Heart right ventricle (tissue), 16 donors: ENCODE measurements at regions not wholly inside any gene's neighbourhood (a gene's known extent, or its start where the extent isn't known, plus 50 kb on each side); places are given as distances from the start of the nearest gene placed in this dataset.

Source experiments
- ATAC-seq, 8 donors: fragments of 200-7000 bp; cut with Tn5 transposase; one replicate each; pipeline ENCODE4 v1.9.1; 2020; ENCODE audit warnings: mild to moderate bottlenecking in 8 of 8, moderate library complexity in 8 of 8, moderate number of reproducible peaks in 1 of 8
- DNase-seq, 2 donors: peaks; one replicate each; pipeline ENCODE4 v3.0.0-alpha.2; 2020
- H3K27ac ChIP-seq, 10 donors: fragments of 200-600 bp; sonication (generic) in 2 of 10; one replicate each; pipeline versions ENCODE4 v1.5.0 to v1.8.0; 2020 to 2022; ENCODE audit warnings: mild to moderate bottlenecking in 3 of 10
- H3K27me3 ChIP-seq, 7 donors: fragments of 200-600 bp; one replicate each; pipeline ENCODE4 v1.8.0; 2021 to 2022; ENCODE audit warnings: mild to moderate bottlenecking in 2 of 7
- H3K36me3 ChIP-seq, 9 donors: fragments of 200-600 bp; sonication (generic) in 1 of 9; one replicate each; pipeline versions ENCODE4 v1.5.0 to v1.8.0; 2020 to 2022; ENCODE audit warnings: mild to moderate bottlenecking in 2 of 9
- H3K4me1 ChIP-seq, 9 donors: fragments of 200-600 bp; sonication (generic) in 1 of 9; one replicate each; pipeline versions ENCODE4 v1.5.0 to v1.8.0; 2020 to 2022; ENCODE audit warnings: mild to moderate bottlenecking in 4 of 9
- H3K4me3 ChIP-seq, 10 donors: fragments of 200-600 bp; sonication (generic) in 2 of 10; one replicate each; pipeline versions ENCODE4 v1.5.0 to v1.8.0; 2020 to 2022; ENCODE audit warnings: mild to moderate bottlenecking in 7 of 10, moderate library complexity in 2 of 10
- H3K9me3 ChIP-seq, 11 donors: fragments of 200-600 bp in 10 of 11; sonication (generic) in 2 of 11; one replicate each; pipeline versions ENCODE4 v1.5.0 to v1.8.0; 2013 to 2022; ENCODE audit warnings: mild to moderate bottlenecking in 2 of 11, control low read depth in 1 of 11, moderate library complexity in 1 of 11
- WGBS, 2 donors: extraction: QIAGEN DNeasy Blood & Tissue Kit; methylation state at CpG; one replicate each; pipeline ENCODE4 v1.1.7; 2013; ENCODE audit warnings: inconsistent platforms in 1 of 2; 5-methylcytosine and 5-hydroxymethylcytosine counted together
- intact Hi-C, 10 donors: fragments of 100-400 bp; cut with DNase I; formaldehyde crosslinking; loops; one replicate each; pipeline versions ENCODE4 v1.11.1 to v1.14.2; 2022
- TF ChIP-seq, protein P1 (sequence below), 9 donors: fragments of 200-600 bp; sonication (generic) in 2 of 9; IDR thresholded peaks; one replicate each; pipeline versions ENCODE4 v1.5.0 to v1.8.0; 2021 to 2022; ENCODE audit warnings: antibody characterized with exemption in 9 of 9, mild to moderate bottlenecking in 5 of 9, moderate library complexity in 1 of 9
- donor health status: Arrhythmogenic right ventricular cardiomyopathy.
- donor health status: ischemic (EF 13 %, LVEDD 7.1; RV severe dilation, severe dysfunction).
- donor health status: healthy with polysubstance abuse.
- donor health status: DM: no; HTN: yes; CAD: no.
- donor health status: DM: no; HTN: no; CAD: no.
- donor health status: ischemic (EF 25% LVEDD 6.9; RV normal size, moderate dysfunction).
- donor health status: ischemic (EF 25% LVEDD 5.7; RV mildly dilated, moderate dysfunction).
- donor health status: healthy.
- donor health status: DM: yes; HTN: yes; CAD: no.
- donor health status: Ischemic cardiomyopathy.
- donor health status: ischemic (EF 35%, LVEDD 5.7; RV mildly dilated, moderate dysfunction).
- donor health status: nonischemic (EF 11% LVEDD 7.7; RV severe dilation, severe dysfunction).
- donor health status: DM: yes; HTN: yes; CAD: no.
- donor health status: PGD.
- donor health status: ischemic (EF 29% LVEDD 5.4; RV normal size, mild dysfunction).
- donor health status: nonischemic (EF 23%, LVEDD 6.1; RV moderate dilation, normal function).

DNA sequence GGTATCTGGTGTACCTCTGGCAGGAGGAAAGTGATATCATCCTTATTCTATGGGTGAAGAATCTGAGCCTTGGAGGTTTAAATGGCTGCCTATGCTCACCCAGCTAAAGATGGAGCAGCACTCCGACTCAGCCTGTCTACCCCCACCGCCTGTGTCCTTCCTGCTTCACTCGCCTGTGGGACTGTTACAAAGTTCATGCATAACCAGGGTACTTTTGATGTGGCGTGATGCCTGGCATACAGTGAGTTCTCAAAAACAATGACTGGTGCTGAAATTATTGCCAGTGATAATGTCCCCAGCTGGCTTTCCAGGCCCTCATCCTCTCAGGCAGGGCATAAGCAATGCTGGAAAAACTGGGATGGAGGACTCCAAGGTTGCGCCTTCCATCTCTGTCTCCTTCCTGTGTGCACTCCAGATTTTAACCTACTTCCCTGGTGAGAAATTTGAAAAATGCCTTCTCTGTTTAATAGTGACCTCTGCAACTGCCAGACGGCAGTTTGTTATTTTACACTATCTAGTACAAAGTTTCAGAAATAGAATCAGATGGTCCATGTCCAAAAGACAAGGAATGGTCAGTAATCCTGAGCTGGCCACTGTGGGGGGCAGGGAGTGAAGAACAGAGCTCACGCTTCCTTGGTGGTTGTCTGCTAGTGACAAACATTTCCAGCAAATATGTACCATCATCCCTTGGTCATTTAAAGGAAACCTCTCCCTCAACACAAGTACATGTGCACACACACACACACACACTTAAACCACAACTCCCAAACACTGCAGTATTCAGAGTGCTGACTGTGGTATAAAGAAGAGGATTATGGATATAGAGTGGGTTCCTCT is 86.5 kb upstream of the NMNAT3 start:
- TF ChIP-seq, protein P1, sequence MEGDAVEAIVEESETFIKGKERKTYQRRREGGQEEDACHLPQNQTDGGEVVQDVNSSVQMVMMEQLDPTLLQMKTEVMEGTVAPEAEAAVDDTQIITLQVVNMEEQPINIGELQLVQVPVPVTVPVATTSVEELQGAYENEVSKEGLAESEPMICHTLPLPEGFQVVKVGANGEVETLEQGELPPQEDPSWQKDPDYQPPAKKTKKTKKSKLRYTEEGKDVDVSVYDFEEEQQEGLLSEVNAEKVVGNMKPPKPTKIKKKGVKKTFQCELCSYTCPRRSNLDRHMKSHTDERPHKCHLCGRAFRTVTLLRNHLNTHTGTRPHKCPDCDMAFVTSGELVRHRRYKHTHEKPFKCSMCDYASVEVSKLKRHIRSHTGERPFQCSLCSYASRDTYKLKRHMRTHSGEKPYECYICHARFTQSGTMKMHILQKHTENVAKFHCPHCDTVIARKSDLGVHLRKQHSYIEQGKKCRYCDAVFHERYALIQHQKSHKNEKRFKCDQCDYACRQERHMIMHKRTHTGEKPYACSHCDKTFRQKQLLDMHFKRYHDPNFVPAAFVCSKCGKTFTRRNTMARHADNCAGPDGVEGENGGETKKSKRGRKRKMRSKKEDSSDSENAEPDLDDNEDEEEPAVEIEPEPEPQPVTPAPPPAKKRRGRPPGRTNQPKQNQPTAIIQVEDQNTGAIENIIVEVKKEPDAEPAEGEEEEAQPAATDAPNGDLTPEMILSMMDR (IDR thresholded peaks at IDR 0.05) = no peak
- no peaks in the 10 kb centered on the region for H3K27me3 ChIP-seq
- peaks cover 0 to 23% (median 0%) of the 10 kb centered on the region in 9 donors for H3K4me1 ChIP-seq
- no peaks in the 10 kb centered on the region for H3K36me3 ChIP-seq
- 40 to 54% methylated on average over 7 of the region's 7 CpGs for WGBS, 2 donors
- peak overlapping the region in 3 of 10 donors; percentile 15 to 44 (median 39) for H3K27ac ChIP-seq
- H3K9me3 ChIP-seq = no peaks in the 10 kb centered on the region
- intact Hi-C loops = no loop called here
- ATAC-seq = peak; percentile 49 to 90 (median 86)
- DNase-seq = peak in 1 of 2 donors; percentile 56
- no peak overlapping the region for H3K4me3 ChIP-seq

DNA sequence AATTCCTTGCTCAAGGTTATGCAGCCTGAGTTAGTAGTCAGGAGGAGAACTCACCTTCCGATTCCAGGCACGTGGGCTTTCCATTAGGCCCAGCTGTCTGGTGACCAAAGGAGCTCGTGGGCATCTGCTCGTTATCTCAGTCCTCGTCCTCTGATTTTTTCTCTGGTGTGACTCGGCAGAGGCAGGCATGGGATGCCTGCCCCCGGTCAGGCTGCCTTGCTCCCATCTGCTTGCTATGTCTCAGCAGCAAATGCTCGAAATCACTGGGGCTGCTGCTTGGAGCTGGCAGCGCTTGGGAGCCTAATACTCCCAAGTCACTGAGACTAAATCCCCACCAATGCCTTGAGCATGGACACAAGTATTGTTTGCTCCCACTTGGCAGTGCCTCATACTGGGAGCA is 84.5 kb upstream of the NMNAT3 start:
- ATAC-seq = no peak
- H3K36me3 ChIP-seq = no peaks in the 10 kb centered on the region
- H3K27ac ChIP-seq = no peak overlapping the region
- peaks cover 0 to 32% (median 8%) of the 10 kb centered on the region in 9 donors for H3K4me1 ChIP-seq
- 44 to 47% methylated on average over 9 of the region's 9 CpGs for WGBS, 2 donors
- no peaks in the 10 kb centered on the region for H3K9me3 ChIP-seq
- H3K4me3 ChIP-seq = no peak overlapping the region
- TF ChIP-seq, protein P1 (IDR thresholded peaks at IDR 0.05) = no peak
- H3K27me3 ChIP-seq = no peaks in the 10 kb centered on the region
- intact Hi-C loops = no loop called here
- no peak for DNase-seq

GRCh38 chr3:139759470-139759869 is 81.7 kb upstream of the NMNAT3 start:
- Histone ChIP-seq H3K9me3 (no peaks in the 10 kb centered on the region), H3K27ac (peak overlapping the region in 2 of 10 donors; percentile 30 to 48), H3K27me3 (no peaks in the 10 kb centered on the region), H3K4me1 (peaks cover 0 to 31% (median 8%) of the 10 kb centered on the region in 9 donors), H3K36me3 (no peaks in the 10 kb centered on the region), H3K4me3 (no peak overlapping the region)
- TF ChIP-seq, protein P1 (IDR thresholded peaks at IDR 0.05) = no peak
- 72 to 73% methylated on average over 2 of the region's 2 CpGs for WGBS, 2 donors
- ATAC-seq (no peak), DNase-seq (no peak)
- intact Hi-C loops = no loop called here

- Histone ChIP-seq H3K27ac (peak overlapping the region in 2 of 10 donors; percentile 30 to 48), H3K4me1 (peaks cover 0 to 25% (median 8%) of the 10 kb centered on the region in 9 donors), H3K9me3 (no peaks in the 10 kb centered on the region), H3K4me3 (no peak overlapping the region), H3K27me3 (no peaks in the 10 kb centered on the region), H3K36me3 (no peaks in the 10 kb centered on the region)
- ATAC-seq (peak in 7 of 8 donors; percentile 55 to 94 (median 81)), DNase-seq (peak in 1 of 2 donors; percentile 31)
- TF ChIP-seq, protein P1 (IDR thresholded peaks at IDR 0.05) = no peak
- 30 to 45% methylated on average over 5 of the region's 5 CpGs for WGBS, 2 donors
- intact Hi-C loops = no loop called here
These were observed 81.0 kb upstream of the NMNAT3 start for GRCh38 chr3:139758654-139759291.
